ENCODE measurements at regions not wholly inside any gene's neighbourhood (a gene's known extent, or its start where the extent isn't known, plus 50 kb on each side); places are given as distances from the start of the nearest gene placed in this dataset.

DNA sequence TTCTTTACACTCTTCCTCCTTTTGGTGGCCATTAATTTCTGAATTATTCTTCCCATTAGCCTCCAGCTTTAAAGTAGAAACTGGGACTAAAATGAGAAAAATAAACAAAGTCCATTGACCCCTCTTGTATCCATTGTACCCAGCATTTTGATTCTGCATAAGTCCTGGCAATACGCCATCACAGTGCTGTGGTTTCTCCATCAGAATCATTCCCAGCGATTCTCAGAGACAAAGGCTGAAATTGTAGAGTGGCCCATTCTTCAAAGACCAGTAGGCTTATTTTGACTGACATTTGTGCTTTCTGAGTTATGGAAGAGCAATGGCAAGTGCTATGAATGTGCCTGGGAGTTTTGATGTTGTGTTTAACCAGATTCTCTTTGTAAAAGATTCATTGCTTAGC lies 199.3 kb upstream of the GALNT5 start:
- TF ChIP-seq, protein P1, sequence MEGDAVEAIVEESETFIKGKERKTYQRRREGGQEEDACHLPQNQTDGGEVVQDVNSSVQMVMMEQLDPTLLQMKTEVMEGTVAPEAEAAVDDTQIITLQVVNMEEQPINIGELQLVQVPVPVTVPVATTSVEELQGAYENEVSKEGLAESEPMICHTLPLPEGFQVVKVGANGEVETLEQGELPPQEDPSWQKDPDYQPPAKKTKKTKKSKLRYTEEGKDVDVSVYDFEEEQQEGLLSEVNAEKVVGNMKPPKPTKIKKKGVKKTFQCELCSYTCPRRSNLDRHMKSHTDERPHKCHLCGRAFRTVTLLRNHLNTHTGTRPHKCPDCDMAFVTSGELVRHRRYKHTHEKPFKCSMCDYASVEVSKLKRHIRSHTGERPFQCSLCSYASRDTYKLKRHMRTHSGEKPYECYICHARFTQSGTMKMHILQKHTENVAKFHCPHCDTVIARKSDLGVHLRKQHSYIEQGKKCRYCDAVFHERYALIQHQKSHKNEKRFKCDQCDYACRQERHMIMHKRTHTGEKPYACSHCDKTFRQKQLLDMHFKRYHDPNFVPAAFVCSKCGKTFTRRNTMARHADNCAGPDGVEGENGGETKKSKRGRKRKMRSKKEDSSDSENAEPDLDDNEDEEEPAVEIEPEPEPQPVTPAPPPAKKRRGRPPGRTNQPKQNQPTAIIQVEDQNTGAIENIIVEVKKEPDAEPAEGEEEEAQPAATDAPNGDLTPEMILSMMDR (IDR thresholded peaks at IDR 0.05) = no peak
- no peak for TF ChIP-seq POLR2A (IDR thresholded peaks at IDR 0.05)

Measured in heart left ventricle (tissue), 13 donors.